Progenitor cell of endocrine pancreas (in vitro differentiated cells): ENCODE measurements at regions not wholly inside any gene's neighbourhood (a gene's known extent, or its start where the extent isn't known, plus 50 kb on each side); places are given as distances from the start of the nearest gene placed in this dataset.

ENCODE experiments used
- DNase-seq: peaks from one replicate; pipeline ENCODE4 v3.0.0; 2021; ENCODE audit warnings: low spot score; ENCODE audit not compliant: unreplicated experiment
- H3K27ac Mint-ChIP-seq: 2 replicates; pipeline ENCODE4 v1.8.0; 2021; ENCODE audit warnings: mild to moderate bottlenecking, moderate library complexity, mixed read lengths
- H3K27me3 Mint-ChIP-seq: 2 replicates; pipeline ENCODE4 v1.8.0; 2021; ENCODE audit warnings: mixed read lengths
- H3K36me3 Mint-ChIP-seq: 2 replicates; pipeline ENCODE4 v1.8.0; 2022; ENCODE audit warnings: mixed read lengths; ENCODE audit not compliant: insufficient read depth
- H3K4me1 Mint-ChIP-seq: 2 replicates; pipeline ENCODE4 v1.8.0; 2021; ENCODE audit warnings: low read depth, mixed read lengths
- H3K4me3 Mint-ChIP-seq: 2 replicates; pipeline ENCODE4 v1.8.0; 2021; ENCODE audit warnings: low read depth, mild to moderate bottlenecking, moderate library complexity, mixed read lengths
- H3K9me3 Mint-ChIP-seq: 2 replicates; pipeline ENCODE4 v1.8.0; 2021; ENCODE audit warnings: low read depth, mixed read lengths
- TF ChIP-seq, protein P1 (sequence below): fragments of 200-600 bp; sonication (generic); IDR thresholded peaks from one replicate; pipeline ENCODE4 v1.5.0; 2021; ENCODE audit warnings: antibody characterized with exemption, mild to moderate bottlenecking; ENCODE audit not compliant: unreplicated experiment

DNA sequence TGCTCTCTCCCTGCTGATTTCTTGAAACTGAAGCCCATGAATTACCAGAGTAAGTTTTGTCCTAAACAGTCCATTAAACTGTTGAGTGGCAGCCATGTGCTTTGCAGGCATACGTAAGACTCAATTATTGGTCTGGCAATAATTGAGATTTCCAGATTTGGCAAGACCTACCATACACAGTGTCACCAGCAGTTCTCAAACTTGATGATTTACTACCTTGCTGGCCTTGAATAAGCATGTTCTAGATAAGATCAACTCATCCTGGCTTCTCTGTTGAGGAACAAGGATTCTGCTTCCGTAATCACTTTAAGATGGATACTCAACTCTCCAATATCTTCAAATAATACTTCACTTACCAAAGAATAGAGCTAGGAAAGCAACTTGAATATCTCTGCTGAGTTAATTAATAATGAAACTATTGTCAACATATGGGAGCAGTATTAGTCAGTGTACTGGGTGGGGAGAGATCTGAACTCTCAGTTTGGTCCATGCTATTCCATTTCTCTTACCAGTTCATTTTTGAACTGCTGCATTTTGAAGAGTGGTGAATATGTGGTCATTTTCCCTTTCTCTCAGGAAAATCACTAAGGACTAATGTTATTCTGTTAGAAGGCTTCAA lies 181.4 kb downstream of the IPMK start:
- no peak overlapping the region for H3K4me3 Mint-ChIP-seq
- no peaks in the 10 kb centered on the region for H3K9me3 Mint-ChIP-seq
- no peaks in the 10 kb centered on the region for H3K36me3 Mint-ChIP-seq
- H3K27ac Mint-ChIP-seq, result no peak overlapping the region
- H3K27me3 Mint-ChIP-seq, result no peaks in the 10 kb centered on the region
- H3K4me1 Mint-ChIP-seq, result no peaks in the 10 kb centered on the region
- no peak for DNase-seq
- TF ChIP-seq, protein P1, sequence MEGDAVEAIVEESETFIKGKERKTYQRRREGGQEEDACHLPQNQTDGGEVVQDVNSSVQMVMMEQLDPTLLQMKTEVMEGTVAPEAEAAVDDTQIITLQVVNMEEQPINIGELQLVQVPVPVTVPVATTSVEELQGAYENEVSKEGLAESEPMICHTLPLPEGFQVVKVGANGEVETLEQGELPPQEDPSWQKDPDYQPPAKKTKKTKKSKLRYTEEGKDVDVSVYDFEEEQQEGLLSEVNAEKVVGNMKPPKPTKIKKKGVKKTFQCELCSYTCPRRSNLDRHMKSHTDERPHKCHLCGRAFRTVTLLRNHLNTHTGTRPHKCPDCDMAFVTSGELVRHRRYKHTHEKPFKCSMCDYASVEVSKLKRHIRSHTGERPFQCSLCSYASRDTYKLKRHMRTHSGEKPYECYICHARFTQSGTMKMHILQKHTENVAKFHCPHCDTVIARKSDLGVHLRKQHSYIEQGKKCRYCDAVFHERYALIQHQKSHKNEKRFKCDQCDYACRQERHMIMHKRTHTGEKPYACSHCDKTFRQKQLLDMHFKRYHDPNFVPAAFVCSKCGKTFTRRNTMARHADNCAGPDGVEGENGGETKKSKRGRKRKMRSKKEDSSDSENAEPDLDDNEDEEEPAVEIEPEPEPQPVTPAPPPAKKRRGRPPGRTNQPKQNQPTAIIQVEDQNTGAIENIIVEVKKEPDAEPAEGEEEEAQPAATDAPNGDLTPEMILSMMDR, result no peak

DNA sequence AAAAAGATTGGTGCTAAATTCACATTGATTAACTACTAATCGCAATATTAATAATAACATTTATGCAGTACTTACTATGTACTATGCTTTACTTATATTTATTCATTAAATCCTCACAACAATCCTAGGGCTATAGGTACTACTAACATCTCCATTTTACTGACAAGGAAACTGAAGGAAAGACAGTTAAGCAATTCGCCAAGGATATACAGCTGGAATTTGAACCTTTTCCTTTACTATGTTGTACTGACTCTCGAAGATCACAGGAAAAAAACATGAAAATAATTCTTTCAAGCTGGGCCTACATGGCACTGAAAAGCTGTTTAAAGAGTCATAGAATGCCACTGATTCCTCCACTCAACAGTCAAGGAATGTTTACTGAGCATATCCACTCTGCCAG lies 185.4 kb downstream of the IPMK start:
- Mint-ChIP-seq H3K4me1 (no peaks in the 10 kb centered on the region), H3K9me3 (no peaks in the 10 kb centered on the region), H3K36me3 (no peaks in the 10 kb centered on the region), H3K4me3 (no peak overlapping the region), H3K27me3 (no peaks in the 10 kb centered on the region), H3K27ac (no peak overlapping the region)
- TF ChIP-seq, protein P1, result no peak
- DNase-seq, result no peak

DNA sequence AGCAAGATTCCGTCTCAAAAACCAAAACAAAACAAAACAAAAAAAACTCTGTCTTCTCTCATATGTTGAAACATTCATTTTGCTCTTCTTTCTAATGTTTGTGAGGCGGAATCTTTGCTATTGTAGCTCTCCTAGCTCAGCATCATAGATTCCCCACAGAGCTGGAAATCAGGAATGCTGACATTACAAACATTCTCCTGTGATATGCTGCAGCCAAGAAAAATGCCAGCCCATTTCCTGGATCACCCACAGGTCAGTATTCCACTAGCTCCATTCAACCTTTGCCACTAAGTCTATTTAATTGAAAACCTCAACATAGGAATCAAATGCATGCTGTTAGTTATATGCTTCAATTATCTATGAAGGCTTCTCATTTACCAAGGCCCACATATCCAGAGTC lies 186.3 kb downstream of the IPMK start:
- Mint-ChIP-seq H3K4me1 (no peaks in the 10 kb centered on the region), H3K4me3 (no peak overlapping the region), H3K27me3 (no peaks in the 10 kb centered on the region), H3K27ac (no peak overlapping the region), H3K36me3 (no peaks in the 10 kb centered on the region), H3K9me3 (no peaks in the 10 kb centered on the region)
- TF ChIP-seq, protein P1, result no peak
- DNase-seq, result no peak

DNA sequence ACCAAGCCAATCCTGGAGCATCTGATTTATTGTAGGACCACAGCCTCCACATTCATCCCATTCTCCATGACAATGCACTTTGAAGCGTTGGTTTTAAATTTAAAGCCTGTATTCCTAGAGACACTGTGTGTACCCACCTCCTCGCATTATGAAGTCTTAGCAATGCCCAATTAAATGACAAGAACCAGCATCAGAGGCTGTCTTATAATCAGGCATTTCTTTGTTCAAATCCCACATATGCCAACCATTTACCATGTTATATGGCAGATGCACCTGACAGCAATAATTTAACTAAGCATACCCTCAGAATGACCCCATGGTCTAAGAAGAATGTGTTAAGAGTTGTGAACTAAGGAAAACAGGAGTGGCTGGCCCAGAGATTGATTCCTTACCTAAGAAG lies 188.2 kb downstream of the IPMK start:
- no peaks in the 10 kb centered on the region for H3K27me3 Mint-ChIP-seq
- no peak for DNase-seq
- H3K4me3 Mint-ChIP-seq, result no peak overlapping the region
- H3K4me1 Mint-ChIP-seq, result no peaks in the 10 kb centered on the region
- TF ChIP-seq, protein P1, result no peak
- no peaks in the 10 kb centered on the region for H3K9me3 Mint-ChIP-seq
- no peaks in the 10 kb centered on the region for H3K36me3 Mint-ChIP-seq
- no peak overlapping the region for H3K27ac Mint-ChIP-seq

- Mint-ChIP-seq H3K36me3 (no peaks in the 10 kb centered on the region), H3K4me1 (no peaks in the 10 kb centered on the region)
Measured at GRCh38 chr10:58072634-58073033, 195.1 kb downstream of the IPMK start.

More at GRCh38 chr10:58072634-58073033, 195.1 kb downstream of the IPMK start:
- H3K4me3 Mint-ChIP-seq, result no peak overlapping the region
- no peak for DNase-seq
- peaks cover 4% of the 10 kb centered on the region for H3K27me3 Mint-ChIP-seq
- TF ChIP-seq, protein P1, result no peak
- peaks cover 4% of the 10 kb centered on the region for H3K9me3 Mint-ChIP-seq
- H3K27ac Mint-ChIP-seq, result no peak overlapping the region
